OCI-LY3 (cell line): ENCODE measurements at regions not wholly inside any gene's neighbourhood (a gene's known extent, or its start where the extent isn't known, plus 50 kb on each side); places are given as distances from the start of the nearest gene placed in this dataset.

Source experiments
- H2AFZ ChIP-seq: fragments of 200-600, 300-600 bp; shearing (Covaris generic); 2 replicates; pipeline ENCODE4 v1.6.0; 2014; ENCODE audit warnings: antibody characterized with exemption, low read depth, low read length
- H3K27ac ChIP-seq: fragments of 200-600, 300-600 bp; sonication (generic); 2 replicates; pipeline ENCODE4 v1.5.1; 2014; ENCODE audit warnings: mild to moderate bottlenecking, low read length, moderate library complexity, mixed read lengths
- H3K27me3 ChIP-seq: fragments of 200-600, 300-600 bp; sonication (generic); 2 replicates; pipeline ENCODE4 v1.6.1; 2014; ENCODE audit warnings: low read depth, low read length, mixed read lengths
- H3K36me3 ChIP-seq: fragments of 200-600, 300-600 bp; sonication (generic); replicated peaks from 2 replicates; pipeline ENCODE3; 2014; ENCODE audit warnings: low read depth, low read length, mixed read lengths
- H3K4me1 ChIP-seq: fragments of 300-600, 200-600 bp; sonication (generic); 2 replicates; pipeline ENCODE4 v1.6.1; 2014; ENCODE audit warnings: low read length, mixed read lengths
- H3K4me2 ChIP-seq: fragments of 200-600, 300-600 bp; sonication (generic); 2 replicates; pipeline ENCODE4 v1.6.1; 2014; ENCODE audit warnings: low read length, mixed read lengths
- H3K4me3 ChIP-seq: fragments of 300-600, 200-600 bp; sonication (generic); 2 replicates; pipeline ENCODE4 v1.5.1; 2014; ENCODE audit warnings: antibody characterized with exemption, mild to moderate bottlenecking, low read length, moderate library complexity
- H3K79me2 ChIP-seq: fragments of 300-600, 200-600 bp; shearing (Covaris generic); 2 replicates; pipeline ENCODE4 v1.6.1; 2014; ENCODE audit warnings: mild to moderate bottlenecking, low read length, mixed read lengths
- H3K9ac ChIP-seq: fragments of 300-600, 200-600 bp; shearing (Covaris generic); 2 replicates; pipeline ENCODE4 v1.6.0; 2014; ENCODE audit warnings: mild to moderate bottlenecking, low read length, moderate library complexity
- H3K9me3 ChIP-seq: fragments of 200-600, 300-600 bp; shearing (Covaris generic); 2 replicates; pipeline ENCODE4 v1.6.1; 2014; ENCODE audit warnings: low read length, mixed read lengths; ENCODE audit not compliant: insufficient read depth
- H4K20me1 ChIP-seq: fragments of 200-600, 300-600 bp; sonication (generic); 2 replicates; pipeline ENCODE4 v1.6.1; 2016; ENCODE audit warnings: low read length, mixed read lengths; ENCODE audit not compliant: insufficient read depth
- CTCF ChIP-seq: fragments of 200-600, 300-600 bp; sonication (generic); IDR thresholded peaks from 2 replicates; pipeline ENCODE4 v1.5.1; 2014; ENCODE audit warnings: antibody characterized with exemption, low read length, low read depth
- EZH2phosphoT487 ChIP-seq: fragments of 200-600 bp; shearing (Covaris generic); IDR thresholded peaks from 2 replicates; pipeline ENCODE4 v1.6.1; 2018; ENCODE audit warnings: antibody characterized with exemption, mixed run types, low read depth

GRCh38 chr1:83033682-83034081 is 965.2 kb downstream of the TTLL7 start:
- no peak overlapping the region for H3K4me3 ChIP-seq
- peaks cover 3% of the 10 kb centered on the region; the same call in 1 of the 2 replicates for H3K9me3 ChIP-seq
- no peak overlapping the region for H3K4me2 ChIP-seq
- no peaks in the 10 kb centered on the region for H3K27me3 ChIP-seq
- H2AFZ ChIP-seq, result no peak overlapping the region
- no peak overlapping the region for H3K9ac ChIP-seq
- H4K20me1 ChIP-seq, result no peaks in the 10 kb centered on the region
- no peaks in the 10 kb centered on the region for H3K4me1 ChIP-seq
- TF ChIP-seq EZH2phosphoT487, result no peak
- TF ChIP-seq CTCF, result no peak
- H3K36me3 ChIP-seq, result peaks cover 15% of the 10 kb centered on the region
- no peak overlapping the region for H3K27ac ChIP-seq
- H3K79me2 ChIP-seq, result no peaks in the 10 kb centered on the region

- Histone ChIP-seq H4K20me1 (no peaks in the 10 kb centered on the region), H3K4me3 (no peak overlapping the region), H3K4me1 (no peaks in the 10 kb centered on the region), H3K27me3 (no peaks in the 10 kb centered on the region), H2AFZ (no peak overlapping the region), H3K36me3 (peaks cover 8% of the 10 kb centered on the region), H3K27ac (no peak overlapping the region), H3K9me3 (peaks cover 3% of the 10 kb centered on the region; the same call in 1 of the 2 replicates), H3K79me2 (no peaks in the 10 kb centered on the region), H3K4me2 (no peak overlapping the region), H3K9ac (no peak overlapping the region)
- TF ChIP-seq EZH2phosphoT487, result no peak
- TF ChIP-seq CTCF, result no peak
Measured at GRCh38 chr1:83029916-83030315, 969.0 kb downstream of the TTLL7 start.

- Histone ChIP-seq H3K9ac (no peak overlapping the region), H3K4me3 (no peak overlapping the region), H3K36me3 (peaks cover 8% of the 10 kb centered on the region), H3K4me2 (no peak overlapping the region), H3K9me3 (peaks cover 3% of the 10 kb centered on the region; the same call in 1 of the 2 replicates), H3K27me3 (no peaks in the 10 kb centered on the region), H2AFZ (no peak overlapping the region), H3K79me2 (no peaks in the 10 kb centered on the region), H3K4me1 (no peaks in the 10 kb centered on the region), H4K20me1 (no peaks in the 10 kb centered on the region), H3K27ac (no peak overlapping the region)
- TF ChIP-seq CTCF (no peak), EZH2phosphoT487 (no peak)
Measured at GRCh38 chr1:83029050-83029449, 969.9 kb downstream of the TTLL7 start.

- Histone ChIP-seq H3K4me1 (no peaks in the 10 kb centered on the region), H3K79me2 (no peaks in the 10 kb centered on the region), H3K27me3 (no peaks in the 10 kb centered on the region), H3K4me3 (no peak overlapping the region), H4K20me1 (no peaks in the 10 kb centered on the region), H3K36me3 (peaks cover 3% of the 10 kb centered on the region), H2AFZ (no peak overlapping the region), H3K27ac (no peak overlapping the region), H3K9me3 (peaks cover 3% of the 10 kb centered on the region; the same call in 1 of the 2 replicates), H3K4me2 (no peak overlapping the region), H3K9ac (no peak overlapping the region)
- TF ChIP-seq EZH2phosphoT487, result no peak
- no peak for TF ChIP-seq CTCF
Measured at GRCh38 chr1:83028467-83028866, 970.5 kb downstream of the TTLL7 start.
